IPS-15b (cell line): ENCODE measurements at regions not wholly inside any gene's neighbourhood (a gene's known extent, or its start where the extent isn't known, plus 50 kb on each side); places are given as distances from the start of the nearest gene placed in this dataset.

ENCODE experiments used
- H3K27me3 ChIP-seq: one replicate; pipeline ENCODE4 v1.6.1; 2013; ENCODE audit warnings: low read length; ENCODE audit not compliant: control insufficient read depth, insufficient read depth
- H3K36me3 ChIP-seq: one replicate; pipeline ENCODE4 v1.6.1; 2013; ENCODE audit warnings: low read length; ENCODE audit not compliant: control insufficient read depth, insufficient read depth
- H3K4me1 ChIP-seq: one replicate; pipeline ENCODE4 v1.6.1; 2013; ENCODE audit warnings: mild to moderate bottlenecking, low read length; ENCODE audit not compliant: control insufficient read depth, insufficient read depth
- H3K4me3 ChIP-seq: one replicate; pipeline ENCODE4 v1.5.1; 2013; ENCODE audit warnings: low read depth, low read length
- H3K9ac ChIP-seq: one replicate; pipeline ENCODE4 v1.6.1; 2013; ENCODE audit warnings: low read depth, mild to moderate bottlenecking, low read length
- H3K9me3 ChIP-seq: one replicate; pipeline ENCODE4 v1.6.1; 2013; ENCODE audit warnings: mild to moderate bottlenecking, low read length; ENCODE audit not compliant: control insufficient read depth, insufficient read depth

DNA sequence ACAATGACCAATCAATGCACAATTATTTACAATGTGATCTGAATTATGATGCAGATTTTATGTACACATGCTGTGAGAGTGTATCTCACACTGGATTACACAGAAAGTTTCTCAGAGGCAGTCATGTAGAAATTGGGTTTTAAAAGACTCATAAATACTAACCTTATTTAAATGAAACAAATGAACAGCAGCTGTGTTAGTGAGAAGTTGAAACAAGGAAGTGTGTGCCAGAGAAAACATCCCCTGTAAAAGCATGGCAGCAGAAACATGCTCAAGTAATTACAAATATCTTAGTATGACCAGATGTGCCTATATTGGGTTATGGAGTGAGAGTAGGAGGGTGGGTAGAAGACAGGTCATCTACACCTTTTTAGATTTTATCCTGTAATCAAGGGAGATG is 723.7 kb downstream of the C12orf50 start:
- no peaks in the 10 kb centered on the region for H3K36me3 ChIP-seq
- H3K27me3 ChIP-seq, result no peaks in the 10 kb centered on the region
- no peaks in the 10 kb centered on the region for H3K4me1 ChIP-seq
- no peaks in the 10 kb centered on the region for H3K9me3 ChIP-seq
- no peak overlapping the region for H3K9ac ChIP-seq
- no peak overlapping the region for H3K4me3 ChIP-seq

DNA sequence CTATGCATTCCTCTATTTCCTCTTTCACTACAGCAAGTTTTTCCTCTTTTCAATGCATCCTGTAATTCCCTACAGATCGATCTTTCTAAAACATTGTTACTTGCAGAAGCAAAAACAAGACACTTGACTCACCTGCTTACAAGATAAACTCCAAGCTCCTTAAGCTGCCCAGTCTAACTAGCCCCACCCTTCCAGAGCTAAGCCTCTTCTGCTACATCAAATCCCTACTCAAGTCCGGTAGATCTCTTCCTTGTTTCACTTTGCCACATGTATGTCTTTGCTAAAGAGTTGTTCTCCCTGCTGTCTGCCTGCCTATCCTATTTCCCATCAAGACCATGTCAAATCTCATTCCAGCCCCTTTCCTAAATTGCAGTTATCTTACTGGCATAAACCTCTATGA is 724.8 kb downstream of the C12orf50 start:
- no peaks in the 10 kb centered on the region for H3K4me1 ChIP-seq
- H3K9me3 ChIP-seq, result no peaks in the 10 kb centered on the region
- no peaks in the 10 kb centered on the region for H3K27me3 ChIP-seq
- H3K36me3 ChIP-seq, result no peaks in the 10 kb centered on the region
- no peak overlapping the region for H3K4me3 ChIP-seq
- no peak overlapping the region for H3K9ac ChIP-seq

DNA sequence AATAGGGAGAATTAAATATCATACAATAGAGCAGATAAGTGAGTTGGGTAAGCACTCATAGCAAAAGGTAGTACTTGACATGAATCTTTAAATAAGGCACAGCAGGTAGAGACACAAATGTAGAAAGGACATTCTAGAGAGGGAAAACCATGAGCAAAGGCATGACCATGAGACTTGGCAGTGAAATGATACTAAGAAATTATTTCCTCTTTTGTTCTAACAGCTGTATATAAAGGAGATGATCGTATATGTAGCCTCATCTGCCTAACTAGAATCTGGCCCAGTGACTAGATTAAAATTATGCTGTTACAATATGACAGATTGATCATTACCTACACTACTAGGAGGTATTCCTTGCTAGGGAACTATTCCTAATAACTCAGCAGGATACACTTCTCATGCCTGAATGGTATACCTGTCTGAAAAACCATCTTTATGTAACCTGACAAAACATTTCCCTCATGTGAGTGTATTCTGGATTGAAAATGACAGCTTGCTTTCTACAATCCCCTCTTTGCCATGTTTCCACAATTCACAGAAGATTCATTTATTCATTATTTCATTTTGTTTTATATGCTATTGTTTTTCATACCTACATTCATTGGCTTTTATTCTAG is 725.7 kb downstream of the C12orf50 start:
- Histone ChIP-seq H3K9me3 (no peaks in the 10 kb centered on the region), H3K9ac (no peak overlapping the region), H3K4me1 (no peaks in the 10 kb centered on the region), H3K4me3 (no peak overlapping the region), H3K36me3 (no peaks in the 10 kb centered on the region), H3K27me3 (no peaks in the 10 kb centered on the region)

DNA sequence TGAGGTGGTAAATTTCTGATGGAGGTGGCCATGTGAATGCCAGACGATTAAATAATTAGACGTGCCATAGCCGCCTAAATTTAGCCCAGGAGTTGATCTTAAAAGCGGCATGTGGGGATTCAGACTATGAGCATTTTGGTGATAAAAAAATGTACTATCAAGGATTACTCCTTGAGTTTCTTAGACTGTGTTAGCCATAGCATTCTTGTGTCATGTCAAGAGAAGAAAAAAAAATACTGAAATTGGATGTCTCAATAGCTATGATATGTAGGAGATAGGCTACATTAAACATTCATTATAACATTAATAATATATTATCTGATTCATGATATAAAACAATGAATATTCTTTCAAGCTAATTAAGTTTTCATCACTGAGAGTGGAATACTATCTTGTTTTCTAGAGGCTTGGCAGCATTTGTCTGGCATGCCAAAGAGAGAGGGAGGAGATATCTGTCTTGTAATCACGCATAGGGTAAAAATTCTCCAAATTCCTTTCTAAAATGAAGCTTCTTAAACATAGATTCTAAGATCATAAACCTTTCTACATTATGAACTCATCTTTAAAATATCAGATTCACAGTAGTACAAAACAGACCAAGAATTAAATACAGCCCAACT is 727.0 kb downstream of the C12orf50 start:
- Histone ChIP-seq H3K27me3 (no peaks in the 10 kb centered on the region), H3K9me3 (no peaks in the 10 kb centered on the region), H3K9ac (no peak overlapping the region), H3K4me1 (no peaks in the 10 kb centered on the region), H3K4me3 (no peak overlapping the region), H3K36me3 (no peaks in the 10 kb centered on the region)

DNA sequence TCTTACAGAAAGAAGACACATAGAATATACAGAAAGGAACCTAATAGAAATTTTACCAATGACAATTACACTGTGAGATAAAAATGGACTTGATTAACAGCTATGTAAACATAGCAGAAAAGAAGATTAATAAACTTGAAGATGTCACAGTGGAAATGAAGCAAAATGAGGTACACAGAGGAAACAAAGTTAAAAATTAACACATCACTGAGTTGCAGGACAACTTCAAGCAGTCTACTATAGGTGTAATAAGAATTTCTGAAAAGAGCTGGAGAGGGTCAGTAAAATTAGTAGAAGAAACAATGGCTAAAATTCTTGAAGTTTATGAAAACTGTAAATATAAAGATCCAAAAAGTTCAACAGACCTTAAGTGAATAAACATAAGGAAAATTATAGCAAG is 738.7 kb downstream of the C12orf50 start:
- H3K4me3 ChIP-seq, result no peak overlapping the region
- H3K36me3 ChIP-seq, result no peaks in the 10 kb centered on the region
- no peaks in the 10 kb centered on the region for H3K9me3 ChIP-seq
- H3K4me1 ChIP-seq, result no peaks in the 10 kb centered on the region
- no peaks in the 10 kb centered on the region for H3K27me3 ChIP-seq
- H3K9ac ChIP-seq, result no peak overlapping the region

DNA sequence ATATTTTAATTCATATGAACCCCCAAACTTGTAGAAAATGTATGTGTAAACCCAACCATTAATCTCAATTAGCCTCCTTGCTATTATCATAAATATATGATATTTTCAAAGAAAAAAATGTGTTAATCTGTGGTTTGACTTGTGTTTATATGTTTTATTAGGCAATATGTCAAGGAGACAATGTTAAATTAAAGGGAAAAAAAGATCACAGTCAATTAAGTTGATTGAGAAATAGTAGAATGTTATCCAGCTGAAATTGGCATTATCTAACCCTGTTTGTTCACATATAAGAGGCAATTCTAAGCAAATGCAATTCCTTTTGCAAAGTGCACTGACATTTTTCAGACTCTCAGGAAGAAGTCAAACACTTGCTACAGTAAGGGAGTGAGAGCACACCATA is 745.3 kb downstream of the C12orf50 start:
- H3K9me3 ChIP-seq, result no peaks in the 10 kb centered on the region
- no peak overlapping the region for H3K9ac ChIP-seq
- H3K4me1 ChIP-seq, result no peaks in the 10 kb centered on the region
- no peak overlapping the region for H3K4me3 ChIP-seq
- no peaks in the 10 kb centered on the region for H3K27me3 ChIP-seq
- H3K36me3 ChIP-seq, result no peaks in the 10 kb centered on the region

DNA sequence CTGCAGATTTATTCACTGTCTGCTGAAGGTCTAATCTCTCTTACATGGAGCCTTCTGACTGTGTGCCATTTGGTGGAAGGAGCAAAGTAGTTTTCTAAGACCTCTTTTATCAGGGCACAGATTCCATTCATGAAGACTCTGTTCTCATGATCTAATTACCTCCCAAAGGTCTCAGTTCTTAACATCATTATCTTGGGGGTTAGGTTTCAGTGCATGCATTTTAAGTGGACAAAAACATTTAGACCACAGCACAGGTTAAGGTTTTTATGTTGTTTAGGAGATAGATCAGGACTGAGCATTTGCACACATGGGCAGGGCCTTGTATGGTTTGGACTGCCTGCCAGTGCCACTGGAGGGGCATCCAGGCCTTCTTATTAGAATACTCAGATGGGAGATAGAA is 746.1 kb downstream of the C12orf50 start:
- Histone ChIP-seq H3K4me1 (no peaks in the 10 kb centered on the region), H3K36me3 (no peaks in the 10 kb centered on the region), H3K27me3 (no peaks in the 10 kb centered on the region), H3K9me3 (no peaks in the 10 kb centered on the region), H3K9ac (no peak overlapping the region), H3K4me3 (no peak overlapping the region)

DNA sequence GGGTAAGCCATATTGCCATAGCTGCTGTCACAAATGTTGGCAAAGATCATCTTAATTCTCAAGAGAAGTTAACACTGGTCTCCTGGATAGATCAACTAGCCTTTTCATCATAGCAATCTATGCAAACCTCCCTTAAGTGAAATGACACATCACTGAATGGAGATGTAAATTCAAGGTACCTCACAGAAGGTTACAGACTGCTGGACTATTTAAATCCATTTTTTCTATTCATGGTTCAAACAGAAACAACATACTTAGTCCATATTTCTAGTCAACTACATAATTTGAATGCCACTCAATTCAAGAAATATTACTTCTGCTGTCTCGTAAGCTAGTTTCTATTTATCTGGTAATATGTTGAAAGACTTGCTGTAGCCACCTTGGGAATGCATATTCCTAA is 748.3 kb downstream of the C12orf50 start:
- Histone ChIP-seq H3K4me3 (no peak overlapping the region), H3K27me3 (no peaks in the 10 kb centered on the region), H3K9me3 (no peaks in the 10 kb centered on the region), H3K4me1 (no peaks in the 10 kb centered on the region), H3K9ac (no peak overlapping the region), H3K36me3 (no peaks in the 10 kb centered on the region)

DNA sequence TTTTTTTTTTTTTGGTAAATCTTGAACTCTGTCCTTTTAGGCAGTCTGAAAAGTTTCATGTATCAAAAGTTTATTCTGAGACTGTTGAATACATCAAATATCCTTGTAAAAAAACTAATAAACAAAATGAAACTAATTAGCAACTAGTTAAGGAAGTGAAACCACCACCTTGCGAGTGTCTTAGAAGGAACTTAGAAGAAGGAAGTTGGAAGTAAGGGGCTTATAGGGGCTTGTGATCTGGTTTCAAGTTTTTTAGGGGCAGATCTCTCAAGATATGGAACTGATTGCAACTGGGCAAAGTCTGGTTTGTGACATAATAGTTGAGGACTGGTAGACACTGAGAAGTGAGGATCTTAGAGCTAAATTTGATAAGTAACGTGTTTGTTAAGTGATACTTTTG is 748.8 kb downstream of the C12orf50 start:
- no peaks in the 10 kb centered on the region for H3K27me3 ChIP-seq
- no peaks in the 10 kb centered on the region for H3K4me1 ChIP-seq
- no peaks in the 10 kb centered on the region for H3K9me3 ChIP-seq
- H3K9ac ChIP-seq, result no peak overlapping the region
- no peaks in the 10 kb centered on the region for H3K36me3 ChIP-seq
- H3K4me3 ChIP-seq, result no peak overlapping the region

DNA sequence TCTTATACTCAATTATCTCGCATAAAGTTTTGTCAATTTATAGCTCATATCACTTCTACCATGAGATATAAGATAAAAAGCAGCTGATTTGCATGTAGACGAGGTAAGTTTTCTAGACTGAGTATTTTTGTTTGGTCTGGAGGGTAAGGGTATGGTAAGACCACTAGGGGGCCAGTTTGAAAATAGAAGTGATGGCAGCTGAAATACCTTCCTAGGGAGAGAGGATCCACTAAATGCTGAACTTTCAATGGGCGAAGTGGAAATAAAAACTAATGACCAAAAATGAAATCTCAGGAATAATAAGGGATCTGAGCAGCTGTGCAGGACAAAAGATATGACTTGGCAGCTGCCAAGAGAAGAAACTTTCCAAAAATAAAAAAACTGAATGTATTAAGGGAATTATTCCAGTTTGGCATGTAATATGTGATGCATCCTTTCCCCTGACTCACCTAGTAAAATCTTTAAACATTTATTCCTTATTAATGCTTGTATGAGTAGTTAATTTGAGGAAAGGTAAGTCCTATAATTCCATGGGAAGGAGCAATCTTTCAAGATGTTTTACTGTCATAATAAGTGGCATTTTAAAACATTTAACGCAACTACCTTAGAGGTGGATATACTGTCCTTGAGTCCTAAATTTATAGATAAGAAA is 754.5 kb downstream of the C12orf50 start:
- Histone ChIP-seq H3K9ac (no peak overlapping the region), H3K9me3 (no peaks in the 10 kb centered on the region), H3K4me1 (no peaks in the 10 kb centered on the region), H3K27me3 (no peaks in the 10 kb centered on the region), H3K36me3 (no peaks in the 10 kb centered on the region), H3K4me3 (no peak overlapping the region)

DNA sequence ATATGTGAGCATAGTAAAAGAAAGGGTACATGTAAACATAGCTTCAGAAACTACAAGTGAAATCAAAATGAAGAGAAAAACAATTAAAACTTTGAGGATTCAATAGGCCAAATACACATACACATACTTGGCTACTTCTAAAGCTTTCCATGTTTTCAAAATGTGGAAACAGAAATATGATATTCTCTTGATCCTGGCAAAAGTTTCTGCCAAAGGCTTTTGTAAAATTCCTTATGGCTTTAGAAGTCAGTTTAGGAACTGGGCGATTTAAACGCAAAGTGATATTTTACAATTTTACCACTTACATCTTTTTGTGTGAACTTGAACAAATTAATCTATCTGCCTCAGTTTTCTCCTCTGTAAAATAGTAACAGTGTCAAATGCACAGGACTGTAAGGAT is 756.4 kb downstream of the C12orf50 start:
- H3K4me3 ChIP-seq, result no peak overlapping the region
- no peaks in the 10 kb centered on the region for H3K9me3 ChIP-seq
- no peaks in the 10 kb centered on the region for H3K4me1 ChIP-seq
- no peaks in the 10 kb centered on the region for H3K36me3 ChIP-seq
- no peak overlapping the region for H3K9ac ChIP-seq
- no peaks in the 10 kb centered on the region for H3K27me3 ChIP-seq

DNA sequence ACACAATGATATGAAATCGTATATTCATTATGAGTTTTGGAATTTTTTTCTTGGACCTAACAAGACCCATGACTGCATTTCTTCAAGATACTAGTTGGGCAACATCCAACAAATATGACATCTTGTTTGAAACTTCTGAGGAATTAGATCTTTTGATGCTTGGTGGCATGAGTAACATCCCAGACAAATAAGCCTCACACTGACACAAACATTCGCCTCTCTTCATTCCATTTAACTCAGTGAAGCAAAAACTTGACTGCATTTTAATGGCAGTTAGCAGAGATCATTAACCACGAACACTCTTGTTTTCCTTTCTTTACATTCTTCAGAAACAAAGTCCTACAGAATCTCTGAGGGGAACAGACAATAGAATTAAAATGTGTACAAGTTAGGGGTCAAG is 758.3 kb downstream of the C12orf50 start:
- H3K9ac ChIP-seq, result no peak overlapping the region
- H3K36me3 ChIP-seq, result no peaks in the 10 kb centered on the region
- H3K9me3 ChIP-seq, result no peaks in the 10 kb centered on the region
- no peaks in the 10 kb centered on the region for H3K27me3 ChIP-seq
- H3K4me3 ChIP-seq, result no peak overlapping the region
- H3K4me1 ChIP-seq, result no peaks in the 10 kb centered on the region
